ENCODE measurements at regions not wholly inside any gene's neighbourhood (a gene's known extent, or its start where the extent isn't known, plus 50 kb on each side); places are given as distances from the start of the nearest gene placed in this dataset.

DNA sequence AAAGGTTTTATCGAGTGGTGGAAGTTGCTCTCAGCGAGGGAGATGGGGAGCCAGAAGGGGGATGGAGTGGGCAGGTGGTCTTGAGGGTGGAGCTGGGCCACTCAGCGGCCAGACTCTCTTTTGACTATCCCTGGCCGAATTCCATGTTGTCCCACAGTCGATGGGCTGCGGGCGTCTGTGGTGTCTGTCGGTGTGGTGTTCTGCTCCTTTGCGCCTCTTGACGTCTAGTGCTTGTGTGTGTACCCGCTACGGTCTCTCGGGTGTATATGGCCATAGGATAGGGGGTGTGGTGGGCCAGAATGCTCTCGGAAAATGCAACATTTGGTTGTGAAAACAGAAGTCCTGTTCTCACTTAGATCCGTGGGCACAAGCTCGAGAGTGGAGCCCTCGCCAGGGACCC is 297.0 kb downstream of the CGGBP1 start:
- TF ChIP-seq SUZ12 (IDR thresholded peaks at IDR 0.05; ENCODE audit: extremely low read depth, insufficient read depth, insufficient read length) (no peak), ZNF274 (IDR thresholded peaks at IDR 0.05; ENCODE audit: low read depth, low read length) (no peak), YY1 (IDR thresholded peaks at IDR 0.05; ENCODE audit: insufficient read depth, insufficient read length) (no peak)

Data from NT2/D1 (cell line).